ENCODE measurements at regions not wholly inside any gene's neighbourhood (a gene's known extent, or its start where the extent isn't known, plus 50 kb on each side); places are given as distances from the start of the nearest gene placed in this dataset.

DNA sequence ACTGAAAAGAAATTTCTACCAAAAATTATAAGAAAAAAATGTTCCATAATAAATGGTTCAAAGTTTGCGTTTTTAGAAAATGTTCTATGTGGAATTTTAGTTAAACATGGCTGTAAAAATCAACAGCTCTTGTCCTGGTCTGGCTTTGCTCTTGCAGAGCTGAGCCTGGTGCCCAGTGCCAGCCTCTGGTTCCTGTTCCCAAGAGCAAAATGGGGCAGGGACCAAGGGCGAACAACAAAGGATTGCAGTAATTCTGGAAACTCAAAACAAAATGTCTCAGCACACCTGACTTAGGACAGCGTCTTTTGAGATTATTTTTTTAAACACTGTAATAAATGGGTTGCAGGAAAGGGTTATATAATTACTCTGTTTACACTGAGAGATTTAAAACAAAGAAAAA, 174.7 kb downstream of the ANAPC1 start:
- Mint-ChIP-seq H3K4me3 (no peak overlapping the region), H3K27me3 (ENCODE audit: insufficient read depth) (peaks cover 4% of the 10 kb centered on the region), H3K9me3 (no peaks in the 10 kb centered on the region), H3K4me1 (ENCODE audit: low read depth) (peaks cover 69% of the 10 kb centered on the region), H3K27ac (no peak overlapping the region), H3K36me3 (ENCODE audit: low read depth) (peaks cover 5% of the 10 kb centered on the region)
- intact Hi-C loops (cut with micrococcal nuclease) = loop anchor here (10.0 kb wide), 1 partner anchor 965 kb away; no protein-coding TSS in a partner anchor
- no peak for DNase-seq (ENCODE audit: low spot score)

DNA sequence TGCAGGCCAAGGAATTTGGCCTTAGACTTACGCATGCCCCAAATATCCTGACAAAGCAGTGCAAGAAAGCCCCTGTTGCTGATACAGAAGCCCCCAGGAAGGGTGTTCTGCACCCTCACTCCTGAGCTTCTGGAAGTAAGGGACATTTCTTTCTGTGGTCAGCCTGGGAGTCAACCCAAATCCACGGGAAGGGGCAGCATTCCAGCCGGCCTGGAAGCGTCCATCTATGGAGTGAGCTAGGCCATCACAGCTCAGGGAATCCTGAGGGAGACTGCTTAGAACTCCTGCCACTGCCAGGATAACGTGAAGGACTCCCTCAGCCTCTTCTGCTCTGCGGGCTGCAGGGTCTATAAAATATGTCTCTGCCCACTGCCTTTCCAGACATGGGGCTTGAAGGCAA, 173.9 kb downstream of the ANAPC1 start:
- Mint-ChIP-seq H3K36me3 (ENCODE audit: low read depth) (peaks cover 5% of the 10 kb centered on the region), H3K27me3 (ENCODE audit: insufficient read depth) (peaks cover 5% of the 10 kb centered on the region), H3K4me3 (no peak overlapping the region), H3K9me3 (no peaks in the 10 kb centered on the region), H3K4me1 (ENCODE audit: low read depth) (peaks cover 70% of the 10 kb centered on the region), H3K27ac (no peak overlapping the region)
- DNase-seq (ENCODE audit: low spot score) = no peak
- intact Hi-C loops (cut with micrococcal nuclease) = no loop called here

- DNase-seq (ENCODE audit: low spot score) = no peak
- Mint-ChIP-seq H3K27me3 (ENCODE audit: insufficient read depth) (peaks cover 5% of the 10 kb centered on the region), H3K27ac (no peak overlapping the region), H3K4me1 (ENCODE audit: low read depth) (peaks cover 66% of the 10 kb centered on the region), H3K36me3 (ENCODE audit: low read depth) (peaks cover 5% of the 10 kb centered on the region), H3K9me3 (no peaks in the 10 kb centered on the region), H3K4me3 (no peak overlapping the region)
- intact Hi-C loops (cut with micrococcal nuclease) = no loop called here
Measured at GRCh38 chr2:111710613-111711012, 173.4 kb downstream of the ANAPC1 start.

GRCh38 chr2:111711270-111711669, 172.7 kb downstream of the ANAPC1 start:
- Mint-ChIP-seq H3K27me3 (ENCODE audit: insufficient read depth) (peaks cover 5% of the 10 kb centered on the region), H3K4me1 (ENCODE audit: low read depth) (peaks cover 59% of the 10 kb centered on the region), H3K27ac (no peak overlapping the region), H3K4me3 (no peak overlapping the region), H3K36me3 (ENCODE audit: low read depth) (peaks cover 5% of the 10 kb centered on the region), H3K9me3 (no peaks in the 10 kb centered on the region)
- intact Hi-C loops (cut with micrococcal nuclease) = no loop called here
- no peak for DNase-seq (ENCODE audit: low spot score)

DNA sequence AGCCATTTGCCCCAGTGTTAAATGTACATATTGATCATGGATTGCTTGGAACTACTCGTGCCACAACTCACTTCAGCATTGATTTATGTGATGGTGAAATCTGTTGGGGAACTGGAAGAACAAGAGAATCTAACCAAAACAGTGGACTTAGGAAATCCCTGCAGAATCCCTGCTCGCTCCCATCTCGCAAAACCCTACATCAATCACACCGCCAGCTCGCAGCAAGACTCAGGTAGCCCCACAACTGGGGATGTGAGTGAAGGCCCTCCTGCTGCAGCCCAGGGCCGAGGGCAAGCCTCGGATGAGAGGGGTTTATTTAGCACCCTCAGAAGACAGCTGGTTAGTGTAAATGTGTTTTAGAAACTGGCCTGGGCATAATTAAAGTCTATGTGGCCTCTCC, 171.6 kb downstream of the ANAPC1 start:
- DNase-seq (ENCODE audit: low spot score) = no peak
- Mint-ChIP-seq H3K27me3 (ENCODE audit: insufficient read depth) (peaks cover 5% of the 10 kb centered on the region), H3K9me3 (no peaks in the 10 kb centered on the region), H3K4me1 (ENCODE audit: low read depth) (peaks cover 50% of the 10 kb centered on the region), H3K36me3 (ENCODE audit: low read depth) (peaks cover 5% of the 10 kb centered on the region), H3K27ac (no peak overlapping the region), H3K4me3 (no peak overlapping the region)
- intact Hi-C loops (cut with micrococcal nuclease) = no loop called here

DNA sequence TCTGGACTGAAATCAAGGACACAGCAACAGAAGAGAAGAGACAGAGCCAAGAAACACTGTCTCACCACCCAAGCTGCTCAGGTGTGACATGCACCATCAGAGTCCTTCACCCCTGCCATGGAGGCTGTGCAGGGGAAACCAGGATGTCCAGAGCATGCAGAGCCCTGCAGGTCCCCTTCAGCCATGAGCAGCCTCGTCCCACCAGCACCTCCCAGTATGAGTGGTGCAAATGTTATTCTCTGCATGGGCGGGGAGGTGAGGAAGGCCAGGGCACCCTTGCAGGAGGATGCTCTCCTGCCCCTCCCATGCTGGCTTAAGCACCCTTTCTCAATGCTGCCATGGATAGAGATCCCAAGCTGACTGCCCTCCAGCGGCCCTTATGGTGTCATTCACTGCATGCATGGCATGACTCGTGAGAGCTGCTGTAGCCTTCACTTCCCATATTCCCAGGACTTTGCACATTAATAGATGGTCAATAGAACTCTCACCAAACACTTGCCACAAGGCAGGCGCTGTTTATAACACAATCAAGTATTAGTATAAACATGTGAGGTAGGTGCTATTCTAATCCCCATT, 171.0 kb downstream of the ANAPC1 start:
- H3K27ac Mint-ChIP-seq = no peak overlapping the region
- peaks cover 45% of the 10 kb centered on the region for H3K4me1 Mint-ChIP-seq (ENCODE audit: low read depth)
- peaks cover 5% of the 10 kb centered on the region for H3K36me3 Mint-ChIP-seq (ENCODE audit: low read depth)
- intact Hi-C loops (cut with micrococcal nuclease) = no loop called here
- H3K27me3 Mint-ChIP-seq (ENCODE audit: insufficient read depth) = peaks cover 7% of the 10 kb centered on the region
- no peak for DNase-seq (ENCODE audit: low spot score)
- H3K4me3 Mint-ChIP-seq = no peak overlapping the region
- no peaks in the 10 kb centered on the region for H3K9me3 Mint-ChIP-seq

- peaks cover 5% of the 10 kb centered on the region for H3K27me3 Mint-ChIP-seq (ENCODE audit: insufficient read depth)
- no peaks in the 10 kb centered on the region for H3K9me3 Mint-ChIP-seq
- peaks cover 22% of the 10 kb centered on the region for H3K4me1 Mint-ChIP-seq (ENCODE audit: low read depth)
- DNase-seq (ENCODE audit: low spot score) = no peak
- no peak overlapping the region for H3K4me3 Mint-ChIP-seq
- H3K27ac Mint-ChIP-seq = no peak overlapping the region
- peaks cover 3% of the 10 kb centered on the region for H3K36me3 Mint-ChIP-seq (ENCODE audit: low read depth)
- intact Hi-C loops (cut with micrococcal nuclease) = no loop called here
Measured at GRCh38 chr2:111715987-111716904, 167.7 kb downstream of the ANAPC1 start.

DNA sequence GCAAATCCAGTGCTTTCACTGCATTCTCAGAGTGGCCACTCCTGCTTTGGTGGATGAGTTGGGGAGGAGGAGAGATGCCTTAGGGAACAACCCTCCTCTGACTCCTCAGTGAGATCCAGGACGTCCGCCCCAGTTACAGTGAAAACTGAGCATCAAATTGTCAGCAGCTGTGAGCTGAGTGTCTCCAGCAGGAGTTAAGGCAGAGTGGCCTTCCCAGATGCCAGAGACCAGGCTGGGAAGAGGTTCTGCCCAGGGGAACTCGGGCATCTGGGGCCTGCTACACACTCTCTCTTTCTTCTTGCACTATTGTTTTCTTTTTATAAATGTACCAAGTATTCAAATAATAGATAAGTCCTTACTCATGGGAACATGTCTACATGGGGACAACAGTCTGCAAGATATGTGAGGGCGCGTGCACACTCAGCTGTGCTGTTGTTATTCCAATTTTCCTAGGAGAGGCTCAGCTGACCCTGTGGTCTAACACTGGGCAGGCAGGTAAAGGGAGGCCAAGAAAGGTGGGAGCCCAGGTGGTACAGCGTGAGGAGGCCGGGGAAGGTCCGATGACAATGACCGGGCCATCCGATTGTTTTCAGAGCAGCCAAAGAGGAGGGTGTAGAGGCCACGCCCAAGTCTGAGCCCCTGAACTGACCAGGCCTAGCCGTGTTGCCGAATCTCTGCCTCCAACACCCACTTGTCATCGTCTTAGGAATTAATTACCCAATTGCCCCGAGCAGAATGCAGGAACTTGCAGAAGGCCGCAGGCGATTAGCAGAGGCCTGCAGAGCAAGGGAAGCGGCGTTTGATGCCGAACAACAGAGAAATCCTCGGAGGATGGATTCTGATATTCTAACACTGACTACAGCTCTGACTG, 166.9 kb downstream of the ANAPC1 start:
- H3K27ac Mint-ChIP-seq = no peak overlapping the region
- H3K4me1 Mint-ChIP-seq (ENCODE audit: low read depth) = peaks cover 17% of the 10 kb centered on the region
- intact Hi-C loops (cut with micrococcal nuclease) = no loop called here
- peaks cover 4% of the 10 kb centered on the region for H3K27me3 Mint-ChIP-seq (ENCODE audit: insufficient read depth)
- no peaks in the 10 kb centered on the region for H3K9me3 Mint-ChIP-seq
- H3K4me3 Mint-ChIP-seq = no peak overlapping the region
- DNase-seq (ENCODE audit: low spot score) = no peak
- peaks cover 1% of the 10 kb centered on the region for H3K36me3 Mint-ChIP-seq (ENCODE audit: low read depth)
